Activated CD4-positive, alpha-beta T cell treated with anti-CD3 and anti-CD28 coated beads, Interleukin-2, Interleukin-6, amounts not matched to agents 100 ng/mL and 50 ng/mL, durations not matched to agents 16 hours and 8 hours (primary cell): ENCODE measurements at regions not wholly inside any gene's neighbourhood (a gene's known extent, or its start where the extent isn't known, plus 50 kb on each side); places are given as distances from the start of the nearest gene placed in this dataset.
"Not testable (repeated sequence)": the region's sequence is repeated elsewhere in the genome, so short reads cannot be mapped to it uniquely, and the experiment has no call there.

Source experiments
- DNase-seq: peaks from one replicate; pipeline ENCODE4 v3.0.0-alpha.2; 2020

GRCh38 chr12:127025545-127025944 lies 1241.4 kb upstream of the TMEM132C start:
- DNase-seq = no peak

- no peak for DNase-seq
Measured at GRCh38 chr12:127035011-127035879, 1231.7 kb upstream of the TMEM132C start.

- DNase-seq = no peak
Measured at GRCh38 chr12:127038152-127038551, 1228.8 kb upstream of the TMEM132C start.

GRCh38 chr12:127038761-127039160 lies 1228.2 kb upstream of the TMEM132C start:
- DNase-seq = no peak

- DNase-seq = no peak
Measured at GRCh38 chr12:127041985-127042625, 1224.9 kb upstream of the TMEM132C start.

- DNase-seq = no peak
Measured at GRCh38 chr12:127043731-127044130, 1223.2 kb upstream of the TMEM132C start.

- no peak for DNase-seq
Measured at GRCh38 chr12:127044836-127045235, 1222.1 kb upstream of the TMEM132C start.

GRCh38 chr12:127046467-127046866 lies 1220.5 kb upstream of the TMEM132C start:
- no peak for DNase-seq

- DNase-seq = no peak
Measured at GRCh38 chr12:127048057-127048456, 1218.9 kb upstream of the TMEM132C start.

GRCh38 chr12:127048525-127048924 lies 1218.4 kb upstream of the TMEM132C start:
- DNase-seq = not testable (repeated sequence)

- no peak for DNase-seq
Measured at GRCh38 chr12:127051139-127051538, 1215.8 kb upstream of the TMEM132C start.

- DNase-seq = no peak
Measured at GRCh38 chr12:127052511-127053232, 1214.3 kb upstream of the TMEM132C start.

- no peak for DNase-seq
Measured at GRCh38 chr12:127054531-127054930, 1212.4 kb upstream of the TMEM132C start.

- no peak for DNase-seq
Measured at GRCh38 chr12:127060310-127060847, 1206.6 kb upstream of the TMEM132C start.

GRCh38 chr12:127060933-127061332 lies 1206.0 kb upstream of the TMEM132C start:
- DNase-seq = no peak

- DNase-seq = no peak
Measured at GRCh38 chr12:127063339-127064072, 1203.5 kb upstream of the TMEM132C start.

- peak; percentile 14 for DNase-seq
Measured at GRCh38 chr12:127064207-127064606, 1202.8 kb upstream of the TMEM132C start.

- DNase-seq = no peak
Measured at GRCh38 chr12:127065595-127065994, 1201.4 kb upstream of the TMEM132C start.

GRCh38 chr12:127070515-127071157 lies 1196.3 kb upstream of the TMEM132C start:
- no peak for DNase-seq

- no peak for DNase-seq
Measured at GRCh38 chr12:127074161-127074560, 1192.8 kb upstream of the TMEM132C start.

- DNase-seq = no peak
Measured at GRCh38 chr12:127075981-127076380, 1191.0 kb upstream of the TMEM132C start.
